MCF 10A (cell line): ENCODE measurements at regions not wholly inside any gene's neighbourhood (a gene's known extent, or its start where the extent isn't known, plus 50 kb on each side); places are given as distances from the start of the nearest gene placed in this dataset.

Experiments used
- BruUV-seq: library from RNA; stranded (reverse); fragments of 400-500 nt; replicated peaks from 2 replicates; lab custom pipeline; 2021; lab: Mats Ljungman, UMichigan
- CTCF ChIA-PET: fragments of 300-600 bp; sonication (Branson Sonifier 250); formaldehyde crosslinking; extraction: SDS; loops from one replicate; lab custom pipeline; 2021; ENCODE audit warnings: antibody characterized with exemption, inconsistent platforms; lab: Yijun Ruan, JAX
- POLR2A ChIA-PET: fragments of 300-600, 350-650 bp; sonication (Branson Sonifier 250); formaldehyde crosslinking; extraction: SDS; loops from one replicate; lab custom pipeline; 2020; ENCODE audit warnings: antibody characterized with exemption, inconsistent platforms; lab: Yijun Ruan, JAX
- DNase-seq: peaks from one replicate; pipeline ENCODE4 v3.0.0-alpha.2; 2018; ENCODE audit not compliant: unreplicated experiment
- H3K27ac Mint-ChIP-seq: one replicate; pipeline ENCODE4 v1.8.0; 2022; ENCODE audit warnings: mild to moderate bottlenecking, low read depth, mixed read lengths; ENCODE audit not compliant: unreplicated experiment
- H3K27me3 Mint-ChIP-seq: one replicate; pipeline ENCODE4 v1.8.0; 2022; ENCODE audit warnings: mixed read lengths; ENCODE audit not compliant: insufficient read depth, unreplicated experiment
- H3K36me3 Mint-ChIP-seq: one replicate; pipeline ENCODE4 v1.8.0; 2022; ENCODE audit warnings: mild to moderate bottlenecking, moderate library complexity, mixed read lengths; ENCODE audit not compliant: insufficient read depth, unreplicated experiment
- H3K4me1 Mint-ChIP-seq: one replicate; pipeline ENCODE4 v1.8.0; 2022; ENCODE audit warnings: mixed read lengths; ENCODE audit not compliant: insufficient read depth, unreplicated experiment
- H3K4me3 Mint-ChIP-seq: one replicate; pipeline ENCODE4 v1.8.0; 2022; ENCODE audit warnings: mild to moderate bottlenecking, moderate library complexity, mixed read lengths; ENCODE audit not compliant: unreplicated experiment
- H3K9me3 Mint-ChIP-seq: one replicate; pipeline ENCODE4 v1.8.0; 2022; ENCODE audit warnings: mixed read lengths; ENCODE audit not compliant: unreplicated experiment
- intact Hi-C: fragments of 100-400 bp; cut with micrococcal nuclease; formaldehyde crosslinking; loops from 2 replicates; pipeline ENCODE4 v1.14.1; 2022
- TF ChIP-seq, protein P1 (sequence below): fragments of 200-600 bp; IDR thresholded peaks from one replicate; pipeline ENCODE4 v1.8.0; 2022; ENCODE audit warnings: antibody characterized with exemption, mild to moderate bottlenecking; ENCODE audit not compliant: unreplicated experiment

- H3K27me3 Mint-ChIP-seq, result peaks cover 42% of the 10 kb centered on the region
- no peak overlapping the region for H3K4me3 Mint-ChIP-seq
- ChIA-PET POLR2A (no interaction called here), CTCF (no interaction called here)
- intact Hi-C loops, result no loop called here
- TF ChIP-seq, protein P1, sequence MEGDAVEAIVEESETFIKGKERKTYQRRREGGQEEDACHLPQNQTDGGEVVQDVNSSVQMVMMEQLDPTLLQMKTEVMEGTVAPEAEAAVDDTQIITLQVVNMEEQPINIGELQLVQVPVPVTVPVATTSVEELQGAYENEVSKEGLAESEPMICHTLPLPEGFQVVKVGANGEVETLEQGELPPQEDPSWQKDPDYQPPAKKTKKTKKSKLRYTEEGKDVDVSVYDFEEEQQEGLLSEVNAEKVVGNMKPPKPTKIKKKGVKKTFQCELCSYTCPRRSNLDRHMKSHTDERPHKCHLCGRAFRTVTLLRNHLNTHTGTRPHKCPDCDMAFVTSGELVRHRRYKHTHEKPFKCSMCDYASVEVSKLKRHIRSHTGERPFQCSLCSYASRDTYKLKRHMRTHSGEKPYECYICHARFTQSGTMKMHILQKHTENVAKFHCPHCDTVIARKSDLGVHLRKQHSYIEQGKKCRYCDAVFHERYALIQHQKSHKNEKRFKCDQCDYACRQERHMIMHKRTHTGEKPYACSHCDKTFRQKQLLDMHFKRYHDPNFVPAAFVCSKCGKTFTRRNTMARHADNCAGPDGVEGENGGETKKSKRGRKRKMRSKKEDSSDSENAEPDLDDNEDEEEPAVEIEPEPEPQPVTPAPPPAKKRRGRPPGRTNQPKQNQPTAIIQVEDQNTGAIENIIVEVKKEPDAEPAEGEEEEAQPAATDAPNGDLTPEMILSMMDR, result no peak
- no peaks in the 10 kb centered on the region for H3K36me3 Mint-ChIP-seq
- no peak overlapping the region for H3K27ac Mint-ChIP-seq
- no peaks in the 10 kb centered on the region for H3K4me1 Mint-ChIP-seq
- no peak for DNase-seq
- H3K9me3 Mint-ChIP-seq, result no peaks in the 10 kb centered on the region
- no TSS peak for BruUV-seq
Observed at GRCh38 chr2:118616432-118616831, 231.0 kb downstream of the EN1 start.

DNA sequence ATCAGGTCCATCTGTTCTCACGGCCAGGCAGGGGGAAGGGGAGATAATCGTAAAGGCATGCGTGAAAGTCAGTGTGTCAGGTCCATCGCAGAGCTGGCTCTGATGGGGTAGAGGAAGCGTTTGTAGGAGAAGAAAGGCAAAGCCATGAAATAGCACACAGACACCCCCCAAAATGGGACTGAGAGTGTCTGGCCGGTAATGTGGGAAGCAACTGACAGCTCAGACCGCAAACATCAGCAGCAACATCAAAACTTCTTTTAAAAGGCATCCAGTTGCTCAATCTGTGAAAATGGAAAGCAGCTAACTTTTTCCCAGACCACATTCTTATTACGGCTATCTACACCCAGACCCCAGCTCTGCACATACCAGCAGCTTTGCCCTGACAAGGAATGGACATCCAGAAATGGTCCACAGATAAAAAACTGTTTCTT, 232.6 kb downstream of the EN1 start:
- no peaks in the 10 kb centered on the region for H3K4me1 Mint-ChIP-seq
- BruUV-seq, result no TSS peak
- no peak overlapping the region for H3K4me3 Mint-ChIP-seq
- TF ChIP-seq, protein P1, result no peak
- H3K27ac Mint-ChIP-seq, result no peak overlapping the region
- H3K9me3 Mint-ChIP-seq, result no peaks in the 10 kb centered on the region
- no peak for DNase-seq
- peaks cover 33% of the 10 kb centered on the region for H3K27me3 Mint-ChIP-seq
- POLR2A ChIA-PET, result interaction anchor here (0.6 to 0.8 kb wide), 2 partner anchors 184 to 392 kb away, joined by 3 to 4 read pairs; no protein-coding TSS in a partner anchor
- intact Hi-C loops, result no loop called here
- CTCF ChIA-PET, result interaction anchor here (0.7 kb wide), 1 partner anchor 166 kb away, joined by 3 read pairs; no protein-coding TSS in a partner anchor
- no peaks in the 10 kb centered on the region for H3K36me3 Mint-ChIP-seq

DNA sequence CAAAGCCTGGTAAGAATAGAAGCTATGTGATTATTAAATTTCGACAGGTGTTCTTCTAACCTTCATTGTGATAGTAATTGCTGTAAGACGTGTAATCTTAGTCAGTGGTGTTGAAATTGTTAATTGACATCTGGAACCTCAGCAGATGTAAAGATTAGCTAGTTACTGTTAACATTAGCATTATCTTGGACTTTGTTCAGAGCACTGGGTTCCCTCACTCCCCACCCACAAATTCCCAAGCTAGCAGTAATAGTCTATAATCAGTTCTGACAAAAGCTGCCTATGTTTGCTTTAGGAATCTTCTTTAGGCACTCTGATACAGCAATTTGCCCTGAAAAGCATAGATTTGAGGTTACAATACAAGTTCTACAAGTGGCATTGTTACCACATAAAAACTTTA, 233.7 kb downstream of the EN1 start:
- POLR2A ChIA-PET, result no interaction called here
- BruUV-seq, result no TSS peak
- Mint-ChIP-seq H3K4me1 (no peaks in the 10 kb centered on the region), H3K36me3 (no peaks in the 10 kb centered on the region), H3K4me3 (no peak overlapping the region), H3K27ac (no peak overlapping the region), H3K9me3 (no peaks in the 10 kb centered on the region), H3K27me3 (peaks cover 25% of the 10 kb centered on the region)
- CTCF ChIA-PET, result interaction anchor here (1.3 kb wide), 1 partner anchor 182 kb away, joined by 3 read pairs; no protein-coding TSS in a partner anchor
- DNase-seq, result no peak
- TF ChIP-seq, protein P1, result no peak
- intact Hi-C loops, result no loop called here

DNA sequence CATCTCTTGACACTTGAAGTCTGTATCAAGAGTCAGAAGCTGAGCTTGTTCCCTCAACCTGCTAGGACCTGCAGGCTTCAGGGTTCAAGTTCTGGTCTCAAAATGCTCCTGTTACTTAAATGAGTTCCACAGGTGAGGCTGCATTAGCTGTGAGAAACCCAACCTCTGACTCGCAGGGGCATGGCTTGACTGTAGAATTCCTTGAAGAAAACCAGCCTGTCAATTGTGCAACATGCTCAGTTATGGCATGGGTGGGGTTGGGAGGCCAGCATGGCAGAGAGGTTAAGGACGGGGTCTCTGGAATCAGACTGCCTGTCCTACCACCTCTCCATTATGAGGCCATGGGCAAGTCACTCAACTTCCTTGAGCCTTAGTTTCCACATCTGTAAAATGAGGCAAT, 235.8 kb downstream of the EN1 start:
- CTCF ChIA-PET, result no interaction called here

More for the DNA sequence above, 235.8 kb downstream of the EN1 start:
- Mint-ChIP-seq H3K36me3 (no peaks in the 10 kb centered on the region), H3K27me3 (peaks cover 25% of the 10 kb centered on the region), H3K27ac (no peak overlapping the region), H3K4me1 (no peaks in the 10 kb centered on the region), H3K9me3 (no peaks in the 10 kb centered on the region), H3K4me3 (no peak overlapping the region)
- POLR2A ChIA-PET, result no interaction called here
- TF ChIP-seq, protein P1, result no peak
- DNase-seq, result no peak
- BruUV-seq, result no TSS peak
- intact Hi-C loops, result no loop called here
